ENCODE measurements at regions not wholly inside any gene's neighbourhood (a gene's known extent, or its start where the extent isn't known, plus 50 kb on each side); places are given as distances from the start of the nearest gene placed in this dataset.
"Not testable (repeated sequence)": the region's sequence is repeated elsewhere in the genome, so short reads cannot be mapped to it uniquely, and the experiment has no call there.

DNA sequence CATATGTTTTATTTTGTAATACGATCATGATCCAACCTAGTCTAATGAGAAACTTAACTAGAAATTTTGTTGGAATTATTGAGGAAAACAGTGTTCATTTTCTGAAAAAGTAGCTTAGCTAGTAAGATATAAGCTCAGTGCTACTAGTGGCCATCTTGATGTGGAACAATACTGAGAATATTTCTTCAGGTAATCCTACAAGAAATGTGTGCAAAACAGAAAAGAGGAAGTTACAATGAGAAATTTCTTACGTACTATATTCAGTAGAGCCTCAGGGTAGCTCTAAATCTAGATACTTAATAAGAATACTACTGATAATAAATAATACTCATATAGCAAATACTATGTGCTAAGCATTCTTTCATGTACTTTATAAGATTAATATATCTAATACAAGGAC is 114.8 kb downstream of the SYT15B start:
- DNase-seq (ENCODE audit: low read depth in 1 of 2, low spot score in 1 of 2); in situ Hi-C loops (cut with HindIII; ENCODE audit: low pct_unique_long_range_greater_than_20kb, low sequenced_read_pairs): not testable (repeated sequence)

GRCh38 chr10:47647523-47648101 is 115.8 kb downstream of the SYT15B start:
- peak in 1 of 2 experiments; percentile 9 for DNase-seq (ENCODE audit: low read depth in 1 of 2, low spot score in 1 of 2)
- in situ Hi-C loops (cut with HindIII; ENCODE audit: low pct_unique_long_range_greater_than_20kb, low sequenced_read_pairs): not testable (repeated sequence)

GRCh38 chr10:47646686-47647273 is 116.6 kb downstream of the SYT15B start:
- peak in 1 of 2 experiments; percentile 58 for DNase-seq (ENCODE audit: low read depth in 1 of 2, low spot score in 1 of 2)

DNA sequence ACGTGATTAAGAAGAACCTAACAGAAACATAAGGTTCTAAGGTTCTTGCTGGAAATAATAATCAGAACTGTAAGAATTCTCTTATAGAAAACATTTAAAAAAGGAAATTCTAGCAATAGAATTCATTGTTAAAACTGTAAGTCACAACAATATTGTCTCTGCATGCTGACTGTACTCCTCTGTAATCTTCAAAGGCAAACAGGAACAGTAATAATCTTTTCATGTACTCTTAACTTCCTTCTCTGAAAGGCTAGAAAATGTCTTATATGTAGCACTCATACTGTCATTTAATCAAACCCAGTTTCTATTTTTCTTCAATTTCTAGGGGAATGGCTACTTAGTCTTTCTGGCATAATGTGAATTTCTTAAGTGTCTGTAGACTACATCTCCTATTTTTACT is 103.5 kb upstream of the AGAP9 start:
- DNase-seq (ENCODE audit: low read depth in 1 of 2, low spot score in 1 of 2); in situ Hi-C loops (cut with HindIII; ENCODE audit: low pct_unique_long_range_greater_than_20kb, low sequenced_read_pairs): not testable (repeated sequence)

More at GRCh38 chr10:47646686-47647273, 116.6 kb downstream of the SYT15B start:
- in situ Hi-C loops (cut with HindIII; ENCODE audit: low pct_unique_long_range_greater_than_20kb, low sequenced_read_pairs): not testable (repeated sequence)

- DNase-seq (ENCODE audit: low read depth in 1 of 2, low spot score in 1 of 2); in situ Hi-C loops (cut with HindIII; ENCODE audit: low pct_unique_long_range_greater_than_20kb, low sequenced_read_pairs): not testable (repeated sequence)
These were observed 99.3 kb upstream of the AGAP9 start for GRCh38 chr10:47622719-47623118.

DNA sequence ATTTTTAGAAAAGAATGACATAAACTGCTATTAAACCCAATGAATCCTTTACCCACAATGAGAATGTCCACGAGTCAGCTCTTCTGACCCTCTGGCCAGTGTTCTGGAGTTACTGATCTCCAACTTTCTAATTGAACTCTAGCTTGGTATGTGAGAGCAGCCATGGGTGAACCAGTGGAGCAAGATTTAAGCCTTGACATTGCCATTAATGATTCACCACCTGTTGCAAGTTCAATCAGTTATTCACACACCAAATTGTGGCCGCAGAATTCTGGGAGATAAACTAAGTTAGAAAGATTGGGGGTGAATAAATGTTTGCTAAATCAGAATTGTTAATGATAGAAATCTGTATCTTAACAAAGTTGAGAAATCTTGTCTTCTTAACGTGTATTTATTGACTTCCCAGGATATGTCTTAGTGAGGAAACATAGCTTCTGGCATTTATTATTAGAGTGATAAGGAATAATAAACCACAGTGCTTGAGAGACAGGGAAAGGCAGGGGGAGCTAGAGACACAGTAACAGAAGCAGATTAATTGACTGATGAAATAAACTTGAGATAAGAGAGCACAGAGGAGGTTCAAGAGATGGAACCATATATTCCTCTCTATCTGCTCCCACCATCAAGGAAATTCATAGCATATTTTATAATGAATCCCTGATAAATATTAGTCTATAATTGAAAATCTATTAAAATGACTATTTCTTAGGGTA is 96.0 kb upstream of the AGAP9 start:
- DNase-seq (ENCODE audit: low read depth in 1 of 2, low spot score in 1 of 2); in situ Hi-C loops (cut with HindIII; ENCODE audit: low pct_unique_long_range_greater_than_20kb, low sequenced_read_pairs): not testable (repeated sequence)

DNA sequence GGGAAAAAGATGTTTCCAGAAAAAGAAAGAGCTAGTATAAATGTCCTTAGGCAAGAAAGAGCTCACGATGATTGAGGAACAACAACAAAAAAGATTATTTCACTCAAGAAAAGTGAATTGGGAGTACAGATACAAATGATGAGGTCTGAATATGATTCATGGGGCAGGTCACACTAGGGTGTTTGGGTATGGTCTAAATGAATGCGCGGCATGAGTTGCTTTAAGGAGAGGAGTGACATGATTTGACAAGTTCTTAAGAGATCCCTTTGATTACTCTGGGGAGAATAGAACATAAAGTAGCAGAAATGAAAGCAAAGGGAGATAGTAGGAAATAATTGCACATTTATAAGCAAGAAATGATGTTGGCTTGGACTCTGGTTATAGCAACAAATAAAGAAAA is 85.9 kb upstream of the AGAP9 start:
- DNase-seq (ENCODE audit: low read depth in 1 of 2, low spot score in 1 of 2); in situ Hi-C loops (cut with HindIII; ENCODE audit: low pct_unique_long_range_greater_than_20kb, low sequenced_read_pairs): not testable (repeated sequence)

DNA sequence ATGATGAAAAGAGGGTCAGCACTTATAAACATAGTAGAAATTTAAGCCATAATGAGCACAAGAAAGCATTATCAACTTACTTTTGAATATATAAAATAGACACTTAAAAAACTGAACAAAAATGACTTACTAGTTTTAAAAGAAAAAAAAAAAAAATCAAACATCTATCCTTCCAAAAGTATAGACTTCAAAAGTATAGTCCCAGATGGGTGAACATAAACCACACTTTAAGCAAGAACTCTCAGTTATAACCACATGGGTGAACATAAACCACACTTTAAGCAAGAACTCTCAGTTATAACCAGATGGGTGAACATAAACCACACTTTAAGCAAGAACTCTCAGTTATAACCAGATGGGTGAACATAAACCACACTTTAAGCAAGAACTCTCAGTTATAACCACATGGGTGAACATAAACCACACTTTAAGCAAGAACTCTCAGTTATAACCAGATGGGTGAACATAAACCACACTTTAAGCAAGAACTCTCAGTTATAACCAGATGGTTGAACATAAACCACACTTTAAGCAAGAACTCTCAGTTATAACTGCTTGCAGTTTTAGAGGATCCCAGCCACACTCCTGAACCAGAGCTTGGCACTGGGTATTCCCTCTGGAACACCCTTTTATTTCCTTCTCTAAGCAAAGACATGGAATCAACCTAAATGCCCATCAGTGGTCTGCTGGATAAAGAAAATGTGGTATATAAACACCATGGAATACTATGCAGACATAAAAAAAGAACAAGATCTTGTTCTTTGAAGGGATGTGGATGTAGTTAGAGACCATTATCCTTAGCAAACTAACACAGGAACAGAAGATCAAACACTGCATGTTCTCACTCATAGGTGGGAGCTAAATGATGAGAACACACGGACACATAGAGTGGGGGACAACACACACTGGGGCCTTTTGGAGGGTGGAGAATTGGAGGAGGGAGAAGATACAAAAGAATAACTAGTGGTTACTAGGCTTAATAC is 82.6 kb upstream of the AGAP9 start:
- in situ Hi-C loops (cut with HindIII; ENCODE audit: low pct_unique_long_range_greater_than_20kb, low sequenced_read_pairs); DNase-seq (ENCODE audit: low read depth in 1 of 2, low spot score in 1 of 2): not testable (repeated sequence)

DNA sequence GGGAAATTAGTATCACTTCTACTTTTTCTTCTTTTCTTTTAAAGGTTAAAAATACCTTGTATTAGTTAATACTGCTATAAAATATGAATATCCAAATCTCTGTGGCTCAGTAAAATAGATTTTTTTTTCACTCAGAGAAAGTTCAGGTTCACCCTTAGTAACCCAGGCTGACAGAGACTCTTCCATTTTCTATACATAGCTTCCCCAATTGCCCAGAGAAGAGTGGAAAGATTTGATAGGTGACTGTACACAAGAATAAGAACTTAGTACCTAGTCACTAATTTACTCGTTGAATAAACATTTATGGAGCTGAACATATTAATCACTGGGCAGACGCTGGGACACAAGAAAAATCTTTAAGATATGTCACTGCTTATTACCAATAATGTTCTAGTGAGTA is 77.2 kb upstream of the AGAP9 start:
- in situ Hi-C loops (cut with HindIII; ENCODE audit: low pct_unique_long_range_greater_than_20kb, low sequenced_read_pairs); DNase-seq (ENCODE audit: low read depth in 1 of 2, low spot score in 1 of 2): not testable (repeated sequence)

GRCh38 chr10:47600127-47600526 is 76.7 kb upstream of the AGAP9 start:
- DNase-seq (ENCODE audit: low read depth in 1 of 2, low spot score in 1 of 2); in situ Hi-C loops (cut with HindIII; ENCODE audit: low pct_unique_long_range_greater_than_20kb, low sequenced_read_pairs): not testable (repeated sequence)

DNA sequence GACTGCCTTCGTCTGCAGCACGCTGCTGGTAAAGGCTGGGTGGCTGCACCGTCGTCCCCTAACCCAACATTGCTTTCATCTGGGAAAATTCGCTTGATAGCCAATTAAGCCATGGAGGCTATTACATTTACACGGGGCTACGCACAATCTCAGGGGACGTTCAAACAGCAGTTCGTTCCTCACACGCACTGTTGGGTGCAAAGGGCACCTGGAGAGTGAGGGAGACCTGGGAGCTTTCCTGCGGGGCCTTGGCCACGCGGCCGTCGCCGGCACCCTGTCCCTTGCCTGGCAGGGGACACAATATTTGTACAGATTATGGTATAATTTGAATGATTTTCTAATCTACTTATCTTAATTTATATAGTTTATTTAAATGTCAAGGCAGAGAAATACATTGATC is 76.2 kb upstream of the AGAP9 start:
- in situ Hi-C loops (cut with HindIII; ENCODE audit: low pct_unique_long_range_greater_than_20kb, low sequenced_read_pairs); DNase-seq (ENCODE audit: low read depth in 1 of 2, low spot score in 1 of 2): not testable (repeated sequence)

GRCh38 chr10:47593805-47594204 is 70.4 kb upstream of the AGAP9 start:
- in situ Hi-C loops (cut with HindIII; ENCODE audit: low pct_unique_long_range_greater_than_20kb, low sequenced_read_pairs); DNase-seq (ENCODE audit: low read depth in 1 of 2, low spot score in 1 of 2): not testable (repeated sequence)

- DNase-seq (ENCODE audit: low read depth in 1 of 2, low spot score in 1 of 2); in situ Hi-C loops (cut with HindIII; ENCODE audit: low pct_unique_long_range_greater_than_20kb, low sequenced_read_pairs): not testable (repeated sequence)
These were observed 69.7 kb upstream of the AGAP9 start for GRCh38 chr10:47593129-47593528.

DNA sequence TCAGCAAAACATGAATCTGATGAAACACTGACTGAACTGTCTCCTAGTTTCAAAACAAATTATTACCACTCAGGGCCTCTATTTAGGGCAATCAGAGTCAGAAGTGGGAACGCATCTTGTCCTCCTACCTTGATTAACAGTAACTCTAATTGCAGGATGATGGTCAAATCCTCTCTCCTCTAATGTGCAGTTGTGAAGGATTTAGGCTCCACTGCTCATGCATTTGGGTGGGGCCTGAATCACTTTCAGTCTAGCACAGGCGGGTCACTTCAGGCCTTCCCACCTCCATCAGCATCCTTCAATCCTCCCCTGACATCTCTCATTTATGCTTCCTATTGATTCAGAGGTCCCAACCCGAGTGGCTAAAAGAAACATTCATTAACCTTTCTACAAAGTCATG is 67.5 kb upstream of the AGAP9 start:
- in situ Hi-C loops (cut with HindIII; ENCODE audit: low pct_unique_long_range_greater_than_20kb, low sequenced_read_pairs): not testable (repeated sequence)

DNA sequence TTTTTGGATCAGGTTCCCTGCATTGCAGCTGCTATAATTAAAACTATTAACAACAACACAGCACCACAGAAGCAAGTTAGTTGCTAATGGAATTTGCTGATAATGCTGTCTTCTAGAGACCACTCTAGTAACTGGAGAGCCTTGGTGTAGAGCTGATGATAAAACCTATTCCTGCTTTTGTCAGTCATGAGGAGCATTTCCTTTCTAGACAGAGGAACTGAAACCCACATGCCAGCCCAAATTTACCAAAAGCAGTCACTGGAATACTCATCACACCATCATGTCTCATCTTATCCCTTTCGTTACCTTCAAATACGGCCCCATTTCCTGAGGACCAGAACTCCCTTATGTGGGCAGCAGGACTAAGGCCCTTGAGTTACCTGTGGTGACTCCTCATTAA is 67.1 kb upstream of the AGAP9 start:
- DNase-seq (ENCODE audit: low read depth in 1 of 2, low spot score in 1 of 2); in situ Hi-C loops (cut with HindIII; ENCODE audit: low pct_unique_long_range_greater_than_20kb, low sequenced_read_pairs): not testable (repeated sequence)

More for the DNA sequence above, 67.5 kb upstream of the AGAP9 start:
- DNase-seq (ENCODE audit: low read depth in 1 of 2, low spot score in 1 of 2): not testable (repeated sequence)

DNA sequence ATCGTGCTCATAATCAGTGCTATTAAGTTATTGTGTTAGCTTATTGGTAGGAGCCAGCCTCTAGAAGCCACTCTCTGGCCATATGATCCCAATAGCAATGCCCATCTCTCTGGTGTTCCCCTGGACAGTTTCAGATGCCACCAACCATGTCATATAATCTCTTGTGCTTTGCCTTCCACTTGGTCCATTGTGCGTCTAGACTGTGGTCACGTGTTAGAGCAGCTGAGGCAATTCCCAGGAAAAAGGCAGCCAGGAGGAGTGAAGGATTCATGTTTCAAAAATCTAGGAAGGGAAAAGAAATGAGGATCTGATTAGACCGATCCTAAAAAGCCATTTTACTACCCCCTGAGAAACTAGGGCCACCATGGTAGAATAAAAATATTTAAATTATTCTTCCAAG is 58.6 kb upstream of the AGAP9 start:
- DNase-seq (ENCODE audit: low read depth in 1 of 2, low spot score in 1 of 2); in situ Hi-C loops (cut with HindIII; ENCODE audit: low pct_unique_long_range_greater_than_20kb, low sequenced_read_pairs): not testable (repeated sequence)

DNA sequence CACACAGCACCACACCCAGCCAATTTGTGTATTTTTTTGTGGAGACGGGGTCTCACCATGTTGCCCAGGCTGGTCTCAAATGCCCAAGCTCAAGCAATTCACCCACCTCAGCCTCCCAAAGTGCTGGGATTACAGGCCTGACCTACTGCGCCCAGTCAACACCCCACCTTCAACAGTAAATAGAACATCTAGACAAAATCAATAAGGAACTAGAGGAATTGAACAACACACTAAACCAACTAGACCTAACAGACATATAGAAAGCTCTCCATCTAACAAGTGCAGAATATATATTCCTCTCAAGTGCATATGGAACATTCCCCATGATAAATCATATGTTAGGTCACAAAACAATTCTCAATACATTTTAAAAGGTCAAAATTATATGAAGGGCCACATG is 56.6 kb upstream of the AGAP9 start:
- in situ Hi-C loops (cut with HindIII; ENCODE audit: low pct_unique_long_range_greater_than_20kb, low sequenced_read_pairs); DNase-seq (ENCODE audit: low read depth in 1 of 2, low spot score in 1 of 2): not testable (repeated sequence)

- DNase-seq (ENCODE audit: low read depth in 1 of 2, low spot score in 1 of 2); in situ Hi-C loops (cut with HindIII; ENCODE audit: low pct_unique_long_range_greater_than_20kb, low sequenced_read_pairs): not testable (repeated sequence)
These were observed 55.1 kb upstream of the AGAP9 start for GRCh38 chr10:47578547-47578946.
